Tibial nerve (tissue), 3 donors: ENCODE measurements at regions not wholly inside any gene's neighbourhood (a gene's known extent, or its start where the extent isn't known, plus 50 kb on each side); places are given as distances from the start of the nearest gene placed in this dataset.
"Not testable (repeated sequence)": the region's sequence is repeated elsewhere in the genome, so short reads cannot be mapped to it uniquely, and the experiment has no call there.

ENCODE experiments used
- CTCF ChIP-seq, 5 experiments: fragments of 200-600 bp in 3 of 5; fragments of 450-650 bp in 2 of 5; sonication (generic) in 3 of 5; IDR thresholded peaks; one replicate each; pipeline ENCODE4 v1.5.1; 2016 to 2019; ENCODE audit warnings: antibody characterized with exemption in 5 of 5, mild to moderate bottlenecking in 3 of 5, moderate library complexity in 2 of 5
- POLR2A ChIP-seq, 2 donors: fragments of 450-650 bp; IDR thresholded peaks; one replicate each; pipeline ENCODE4 v1.6.1; 2017; ENCODE audit warnings: antibody characterized with exemption in 2 of 2, mild to moderate bottlenecking in 2 of 2, moderate library complexity in 2 of 2

GRCh38 chr9:65504686-65505085 lies 171.0 kb upstream of the ZNG1E start:
- not testable (repeated sequence) for TF ChIP-seq CTCF, POLR2A (IDR thresholded peaks at IDR 0.05)
